ENCODE measurements at regions not wholly inside any gene's neighbourhood (a gene's known extent, or its start where the extent isn't known, plus 50 kb on each side); places are given as distances from the start of the nearest gene placed in this dataset.
"Not testable (repeated sequence)": the region's sequence is repeated elsewhere in the genome, so short reads cannot be mapped to it uniquely, and the experiment has no call there.

- DNase-seq: no peak
Measured at GRCh38 chr14:84087986-84088531, 1441.9 kb upstream of the FLRT2 start.

GRCh38 chr14:84090837-84091236 is 1439.1 kb upstream of the FLRT2 start:
- DNase-seq: no peak

GRCh38 chr14:84095681-84096080 is 1434.3 kb upstream of the FLRT2 start:
- DNase-seq: no peak

- DNase-seq: no peak
Measured at GRCh38 chr14:84098261-84098660, 1431.7 kb upstream of the FLRT2 start.

- DNase-seq: not testable (repeated sequence)
Measured at GRCh38 chr14:84099560-84099959, 1430.4 kb upstream of the FLRT2 start.

GRCh38 chr14:84107835-84108343 is 1422.1 kb upstream of the FLRT2 start:
- DNase-seq: no peak

- no peak for DNase-seq
Measured at GRCh38 chr14:84108746-84109457, 1421.0 kb upstream of the FLRT2 start.

GRCh38 chr14:84112589-84112988 is 1417.4 kb upstream of the FLRT2 start:
- no peak for DNase-seq

- no peak for DNase-seq
Measured at GRCh38 chr14:84125676-84126075, 1404.3 kb upstream of the FLRT2 start.

- DNase-seq: no peak
Measured at GRCh38 chr14:84127495-84127894, 1402.4 kb upstream of the FLRT2 start.

- DNase-seq: no peak
Measured at GRCh38 chr14:84128050-84128449, 1401.9 kb upstream of the FLRT2 start.

- no peak for DNase-seq
Measured at GRCh38 chr14:84129007-84129406, 1400.9 kb upstream of the FLRT2 start.

- no peak for DNase-seq
Measured at GRCh38 chr14:84129941-84130340, 1400.0 kb upstream of the FLRT2 start.

- DNase-seq: no peak
Measured at GRCh38 chr14:84131924-84132323, 1398.0 kb upstream of the FLRT2 start.

- no peak for DNase-seq
Measured at GRCh38 chr14:84144166-84144565, 1385.8 kb upstream of the FLRT2 start.

GRCh38 chr14:84152452-84152851 is 1377.5 kb upstream of the FLRT2 start:
- DNase-seq: no peak

GRCh38 chr14:84162633-84163032 is 1367.3 kb upstream of the FLRT2 start:
- DNase-seq: no peak

- no peak for DNase-seq
Measured at GRCh38 chr14:84167026-84167425, 1362.9 kb upstream of the FLRT2 start.

GRCh38 chr14:84180336-84180735 is 1349.6 kb upstream of the FLRT2 start:
- DNase-seq: no peak

- DNase-seq: no peak
Measured at GRCh38 chr14:84181072-84181471, 1348.9 kb upstream of the FLRT2 start.

GRCh38 chr14:84195514-84195913 is 1334.4 kb upstream of the FLRT2 start:
- no peak for DNase-seq

- no peak for DNase-seq
Measured at GRCh38 chr14:84197704-84198103, 1332.2 kb upstream of the FLRT2 start.

- DNase-seq: no peak
Measured at GRCh38 chr14:84202486-84202885, 1327.5 kb upstream of the FLRT2 start.

- no peak for DNase-seq
Measured at GRCh38 chr14:84203896-84204295, 1326.0 kb upstream of the FLRT2 start.

Data from left kidney (tissue), 1 donor.